ENCODE measurements at regions not wholly inside any gene's neighbourhood (a gene's known extent, or its start where the extent isn't known, plus 50 kb on each side); places are given as distances from the start of the nearest gene placed in this dataset.
"Not testable (repeated sequence)": the region's sequence is repeated elsewhere in the genome, so short reads cannot be mapped to it uniquely, and the experiment has no call there.

DNA sequence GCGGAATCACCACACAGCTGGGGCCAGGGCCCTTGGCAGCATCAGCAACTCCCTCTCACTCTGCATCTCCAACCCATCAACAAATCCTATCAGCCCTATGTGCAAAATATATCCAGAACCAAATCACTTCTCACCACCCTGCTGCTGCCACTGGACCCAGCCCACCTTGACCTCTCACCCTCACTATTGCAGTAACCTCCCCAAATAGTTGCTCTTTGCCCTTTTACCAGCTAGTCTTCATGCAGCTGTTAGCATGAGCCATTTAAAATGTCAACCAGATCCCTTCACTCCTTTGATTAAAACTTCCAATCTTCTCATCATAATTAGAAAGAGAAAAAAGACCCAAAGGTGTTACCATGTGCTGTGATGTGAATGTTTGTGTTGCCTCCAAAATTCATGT, 155.7 kb upstream of the IRF2BP2 start:
- no peak overlapping the region for H3K4me3 ChIP-seq
- no peaks in the 10 kb centered on the region for H3K9me3 ChIP-seq
- no peaks in the 10 kb centered on the region for H3K27me3 ChIP-seq
- WGBS, 2 donors = 93 to 98% methylated on average over 1 of the region's 1 CpG
- H3K36me3 ChIP-seq = no peaks in the 10 kb centered on the region
- intact Hi-C loops (cut with DNase I) = no loop called here
- DNase-seq = no peak
- no peak for TF ChIP-seq EP300 (IDR thresholded peaks at IDR 0.05)
- TF ChIP-seq POLR2AphosphoS5 (IDR thresholded peaks at IDR 0.05) = no peak
- no peak for TF ChIP-seq POLR2A (IDR thresholded peaks at IDR 0.05)
- TF ChIP-seq, protein P1, sequence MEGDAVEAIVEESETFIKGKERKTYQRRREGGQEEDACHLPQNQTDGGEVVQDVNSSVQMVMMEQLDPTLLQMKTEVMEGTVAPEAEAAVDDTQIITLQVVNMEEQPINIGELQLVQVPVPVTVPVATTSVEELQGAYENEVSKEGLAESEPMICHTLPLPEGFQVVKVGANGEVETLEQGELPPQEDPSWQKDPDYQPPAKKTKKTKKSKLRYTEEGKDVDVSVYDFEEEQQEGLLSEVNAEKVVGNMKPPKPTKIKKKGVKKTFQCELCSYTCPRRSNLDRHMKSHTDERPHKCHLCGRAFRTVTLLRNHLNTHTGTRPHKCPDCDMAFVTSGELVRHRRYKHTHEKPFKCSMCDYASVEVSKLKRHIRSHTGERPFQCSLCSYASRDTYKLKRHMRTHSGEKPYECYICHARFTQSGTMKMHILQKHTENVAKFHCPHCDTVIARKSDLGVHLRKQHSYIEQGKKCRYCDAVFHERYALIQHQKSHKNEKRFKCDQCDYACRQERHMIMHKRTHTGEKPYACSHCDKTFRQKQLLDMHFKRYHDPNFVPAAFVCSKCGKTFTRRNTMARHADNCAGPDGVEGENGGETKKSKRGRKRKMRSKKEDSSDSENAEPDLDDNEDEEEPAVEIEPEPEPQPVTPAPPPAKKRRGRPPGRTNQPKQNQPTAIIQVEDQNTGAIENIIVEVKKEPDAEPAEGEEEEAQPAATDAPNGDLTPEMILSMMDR (IDR thresholded peaks at IDR 0.05) = no peak
- no peak overlapping the region for H3K27ac ChIP-seq
- H3K4me1 ChIP-seq = peaks cover 0 to 4% (median under 1%) of the 10 kb centered on the region in 4 donors

DNA sequence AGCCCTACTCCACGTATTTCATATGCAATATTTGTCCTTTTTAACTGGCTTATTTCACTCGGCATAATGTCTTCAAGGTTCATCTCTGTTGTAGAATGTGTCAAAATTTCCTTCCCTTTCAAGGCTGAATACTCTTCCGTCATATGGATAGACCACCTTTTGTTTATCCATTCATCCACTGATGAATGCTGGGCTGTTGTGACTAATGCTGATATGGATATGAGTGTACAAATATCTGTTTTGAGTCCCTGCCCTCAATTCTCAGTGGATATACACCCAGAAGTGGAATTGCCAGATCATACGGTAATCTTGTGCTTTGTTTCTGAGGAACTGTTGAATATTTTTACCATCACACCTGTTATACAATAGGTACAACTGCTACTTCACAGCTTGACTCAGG, 155.2 kb upstream of the IRF2BP2 start:
- intact Hi-C loops (cut with DNase I) = no loop called here
- TF ChIP-seq, protein P1 (IDR thresholded peaks at IDR 0.05) = no peak
- TF ChIP-seq EP300 (IDR thresholded peaks at IDR 0.05) (no peak), POLR2AphosphoS5 (IDR thresholded peaks at IDR 0.05) (no peak), POLR2A (IDR thresholded peaks at IDR 0.05) (no peak)
- WGBS, 2 donors = 85 to 92% methylated on average over 4 of the region's 4 CpGs
- Histone ChIP-seq H3K4me1 (peaks cover 0 to 9% (median 5%) of the 10 kb centered on the region in 4 donors), H3K4me3 (no peak overlapping the region), H3K36me3 (no peaks in the 10 kb centered on the region), H3K9me3 (no peaks in the 10 kb centered on the region), H3K27me3 (no peaks in the 10 kb centered on the region), H3K27ac (no peak overlapping the region)
- DNase-seq = no peak

DNA sequence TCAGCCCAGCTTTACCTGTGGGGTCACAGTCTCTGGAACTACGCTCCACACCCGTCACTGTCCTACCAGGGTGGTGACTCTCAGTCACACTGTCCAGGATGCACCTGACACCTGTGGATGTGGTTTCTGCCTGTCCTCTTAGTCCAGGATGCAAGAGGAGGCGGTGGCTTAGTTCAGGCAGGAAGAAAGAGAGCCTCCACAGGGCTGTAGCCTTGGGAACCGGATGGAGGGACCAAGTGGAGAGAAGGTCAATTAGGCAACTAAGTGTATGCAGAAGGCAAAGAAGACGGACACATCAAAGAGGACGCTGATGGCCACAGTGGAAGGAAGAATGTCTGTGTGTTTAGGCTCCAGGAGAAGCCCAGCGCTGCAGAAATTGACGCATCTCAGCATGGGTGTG, 153.9 kb upstream of the IRF2BP2 start:
- intact Hi-C loops (cut with DNase I) = no loop called here
- Histone ChIP-seq H3K9me3 (no peaks in the 10 kb centered on the region), H3K4me3 (no peak overlapping the region), H3K36me3 (no peaks in the 10 kb centered on the region), H3K27me3 (no peaks in the 10 kb centered on the region), H3K27ac (no peak overlapping the region), H3K4me1 (peaks cover 0 to 18% (median 16%) of the 10 kb centered on the region in 4 donors)
- TF ChIP-seq, protein P1 (IDR thresholded peaks at IDR 0.05) = no peak
- TF ChIP-seq POLR2A (IDR thresholded peaks at IDR 0.05) (no peak), EP300 (IDR thresholded peaks at IDR 0.05) (no peak)
- 78 to 91% methylated on average over 8 of the region's 8 CpGs for WGBS, 2 donors
- DNase-seq = peak; percentile 20

DNA sequence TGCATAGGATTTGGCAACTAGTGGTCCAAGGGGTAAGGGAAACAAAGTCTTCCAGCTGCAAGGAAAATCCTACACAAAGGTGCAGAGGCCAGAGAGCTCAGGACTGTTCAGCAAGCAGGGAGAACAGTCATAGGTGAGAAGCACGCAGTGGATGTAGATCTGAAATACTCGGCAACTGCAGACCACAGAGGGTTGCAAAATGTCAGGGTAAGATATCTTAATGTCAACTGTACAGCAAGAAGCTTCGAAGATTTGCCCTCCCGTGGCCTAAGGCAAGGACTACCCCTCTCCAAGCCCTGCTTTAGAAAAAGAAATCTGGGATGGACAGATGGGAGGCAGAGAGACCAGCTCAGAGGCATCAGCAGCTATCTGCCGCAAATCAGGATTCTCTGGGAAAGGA, 153.4 kb upstream of the IRF2BP2 start:
- Histone ChIP-seq H3K9me3 (no peaks in the 10 kb centered on the region), H3K36me3 (no peaks in the 10 kb centered on the region), H3K27ac (no peak overlapping the region), H3K4me3 (no peak overlapping the region), H3K4me1 (peaks cover 0 to 18% (median 16%) of the 10 kb centered on the region in 4 donors), H3K27me3 (no peaks in the 10 kb centered on the region)
- DNase-seq = peak; percentile 24
- intact Hi-C loops (cut with DNase I) = no loop called here
- WGBS, 2 donors = 77 to 85% methylated on average over 5 of the region's 5 CpGs
- no peak for TF ChIP-seq EP300 (IDR thresholded peaks at IDR 0.05)

GRCh38 chr1:234762127-234762526, 152.1 kb upstream of the IRF2BP2 start:
- WGBS, 2 donors = 79 to 95% methylated on average over 5 of the region's 5 CpGs
- H3K4me3 ChIP-seq, DNase-seq: not testable (repeated sequence)

GRCh38 chr1:234760303-234760723, 150.3 kb upstream of the IRF2BP2 start:
- no peaks in the 10 kb centered on the region for H3K27me3 ChIP-seq
- DNase-seq = no peak
- H3K36me3 ChIP-seq = no peaks in the 10 kb centered on the region
- no peak overlapping the region for H3K4me3 ChIP-seq
- peak overlapping the region in 3 of 4 donors; percentile 57 to 67 (median 58) for H3K27ac ChIP-seq
- WGBS, 2 donors = 83 to 90% methylated on average over 6 of the region's 6 CpGs
- intact Hi-C loops (cut with DNase I) = no loop called here
- TF ChIP-seq, protein P1 (IDR thresholded peaks at IDR 0.05) = no peak
- TF ChIP-seq EP300 (IDR thresholded peaks at IDR 0.05) = no peak
- no peak for TF ChIP-seq POLR2AphosphoS5 (IDR thresholded peaks at IDR 0.05)
- TF ChIP-seq POLR2A (IDR thresholded peaks at IDR 0.05) = no peak
- H3K4me1 ChIP-seq = peaks cover 0 to 24% (median 18%) of the 10 kb centered on the region in 4 donors
- no peaks in the 10 kb centered on the region for H3K9me3 ChIP-seq

More at GRCh38 chr1:234762127-234762526, 152.1 kb upstream of the IRF2BP2 start:
- H3K27ac ChIP-seq; H3K27me3 ChIP-seq; intact Hi-C loops (cut with DNase I); H3K9me3 ChIP-seq; H3K36me3 ChIP-seq: not testable (repeated sequence)
- H3K4me1 ChIP-seq = peaks cover 0 to 18% (median 16%) of the 10 kb centered on the region in 4 donors
